H9 (cell line): ENCODE measurements at regions not wholly inside any gene's neighbourhood (a gene's known extent, or its start where the extent isn't known, plus 50 kb on each side); places are given as distances from the start of the nearest gene placed in this dataset.

Source experiments
- DNase-seq: peaks from one replicate; pipeline ENCODE4 v3.0.0-alpha.2; 2017
- H2AFZ ChIP-seq: one replicate; pipeline ENCODE4 v1.6.1; 2013; ENCODE audit warnings: mild to moderate bottlenecking, low read length, control low read depth, moderate library complexity
- H2AK5ac ChIP-seq: 2 replicates; pipeline ENCODE4 v1.6.1; 2013; ENCODE audit warnings: low read length, control low read depth, mixed read lengths; ENCODE audit not compliant: insufficient read length
- H2BK120ac ChIP-seq: one replicate; pipeline ENCODE4 v1.6.1; 2013; ENCODE audit warnings: low read depth, mild to moderate bottlenecking, low read length, control low read depth, inconsistent platforms; ENCODE audit not compliant: poor library complexity, severe bottlenecking
- H2BK12ac ChIP-seq: 2 replicates; pipeline ENCODE4 v1.6.1; 2013; ENCODE audit warnings: low read length, control low read depth, mixed read lengths, low read depth; ENCODE audit not compliant: insufficient read length
- H2BK15ac ChIP-seq: 2 replicates; pipeline ENCODE4 v1.6.1; 2013; ENCODE audit warnings: low read depth, low read length, control low read depth
- H2BK20ac ChIP-seq: one replicate; pipeline ENCODE4 v1.6.1; 2013; ENCODE audit warnings: low read depth, mild to moderate bottlenecking, low read length, control low read depth, inconsistent platforms; ENCODE audit not compliant: poor library complexity, severe bottlenecking
- H2BK5ac ChIP-seq: 2 replicates; pipeline ENCODE4 v1.6.1; 2013; ENCODE audit warnings: low read length, control low read depth, mixed read lengths; ENCODE audit not compliant: insufficient read length
- H3K14ac ChIP-seq: 2 replicates; pipeline ENCODE4 v1.6.1; 2013; ENCODE audit warnings: low read length, control low read depth; ENCODE audit not compliant: insufficient read depth
- H3K18ac ChIP-seq: 2 replicates; pipeline ENCODE4 v1.6.1; 2013; ENCODE audit warnings: low read depth, mild to moderate bottlenecking, mixed read lengths, low read length, control low read depth; ENCODE audit not compliant: insufficient read length
- H3K23ac ChIP-seq: 2 replicates; pipeline ENCODE4 v1.6.1; 2013; ENCODE audit warnings: low read length, control low read depth, mixed read lengths, low read depth; ENCODE audit not compliant: insufficient read length
- H3K23me2 ChIP-seq: 2 replicates; pipeline ENCODE4 v1.6.1; 2013; ENCODE audit warnings: low read depth, mild to moderate bottlenecking, mixed read lengths, low read length, control low read depth; ENCODE audit not compliant: insufficient read length, poor library complexity, severe bottlenecking
- H3K27ac ChIP-seq: 2 replicates; pipeline ENCODE4 v1.5.1; 2013; ENCODE audit warnings: low read length, control low read depth, mixed read lengths, low read depth; ENCODE audit not compliant: insufficient read length
- H3K27me3 ChIP-seq: 2 replicates; pipeline ENCODE4 v1.6.1; 2013; ENCODE audit warnings: low read length, control low read depth, inconsistent platforms; ENCODE audit not compliant: insufficient read depth
- H3K4ac ChIP-seq: 2 replicates; pipeline ENCODE4 v1.6.1; 2013; ENCODE audit warnings: low read depth, mild to moderate bottlenecking, control low read depth, inconsistent platforms, low read length, moderate library complexity
- H3K4me1 ChIP-seq: 2 replicates; pipeline ENCODE4 v1.6.1; 2013; ENCODE audit warnings: low read length, control low read depth, inconsistent platforms; ENCODE audit not compliant: insufficient read depth
- H3K4me2 ChIP-seq: 2 replicates; pipeline ENCODE4 v1.6.1; 2013; ENCODE audit warnings: low read length, control low read depth, mixed read lengths; ENCODE audit not compliant: insufficient read length, insufficient read depth
- H3K56ac ChIP-seq: 2 replicates; pipeline ENCODE4 v1.6.1; 2013; ENCODE audit warnings: low read depth, mild to moderate bottlenecking, mixed read lengths, low read length, control low read depth; ENCODE audit not compliant: insufficient read length
- H3K79me1 ChIP-seq: 2 replicates; pipeline ENCODE4 v1.6.1; 2013; ENCODE audit warnings: low read depth, mild to moderate bottlenecking, moderate library complexity, low read length, control low read depth, inconsistent platforms; ENCODE audit not compliant: insufficient read depth, poor library complexity, severe bottlenecking
- H3K79me2 ChIP-seq: 2 replicates; pipeline ENCODE4 v1.6.1; 2013; ENCODE audit warnings: low read length, control low read depth, inconsistent platforms; ENCODE audit not compliant: insufficient read depth
- H3K9ac ChIP-seq: 2 replicates; pipeline ENCODE4 v1.6.1; 2013; ENCODE audit warnings: low read length, control low read depth, mixed read lengths; ENCODE audit not compliant: insufficient read length; ENCODE audit errors: extremely low read depth
- H3K9me3 ChIP-seq: one replicate; pipeline ENCODE4 v1.6.1; 2013; ENCODE audit warnings: low read depth, low read length, inconsistent platforms; ENCODE audit not compliant: control insufficient read depth
- H3T11ph ChIP-seq: one replicate; pipeline ENCODE4 v1.6.1; 2013; ENCODE audit warnings: mild to moderate bottlenecking, low read length, control low read depth, inconsistent platforms
- H4K20me1 ChIP-seq: one replicate; pipeline ENCODE4 v1.6.1; 2013; ENCODE audit not compliant: control insufficient read depth, insufficient read length, insufficient read depth
- H4K5ac ChIP-seq: 2 replicates; pipeline ENCODE4 v1.6.1; 2013; ENCODE audit warnings: low read depth, mild to moderate bottlenecking, mixed read lengths, low read length, control low read depth; ENCODE audit not compliant: insufficient read length
- H4K8ac ChIP-seq: replicated peaks from 2 replicates; pipeline ENCODE4 v1.6.1; 2013; ENCODE audit warnings: low read length, control low read depth, mixed read lengths, low read depth; ENCODE audit not compliant: insufficient read length
- H4K91ac ChIP-seq: 2 replicates; pipeline ENCODE4 v1.6.1; 2013; ENCODE audit warnings: low read depth, mild to moderate bottlenecking, moderate library complexity, mixed read lengths, low read length, control low read depth; ENCODE audit not compliant: insufficient read length
- H3K27ac Mint-ChIP-seq, 3 experiments: 2 replicates in 2 of 3; 3 replicates in 1 of 3; pipeline ENCODE4 v1.8.0; 2020 to 2021; ENCODE audit warnings: mixed read lengths in 3 of 3, mild to moderate bottlenecking in 1 of 3, moderate library complexity in 1 of 3
- H3K27me3 Mint-ChIP-seq: 2 replicates; pipeline ENCODE4 v1.8.0; 2021; ENCODE audit warnings: low read depth, mild to moderate bottlenecking, moderate library complexity, mixed read lengths
- H3K36me3 Mint-ChIP-seq, 3 experiments: 2 replicates in 2 of 3; 3 replicates in 1 of 3; pipeline ENCODE4 v1.8.0; 2020 to 2021; ENCODE audit warnings: low read depth in 3 of 3, mixed read lengths in 3 of 3; ENCODE audit not compliant: insufficient read depth in 1 of 3
- H3K4me1 Mint-ChIP-seq, 2 experiments: 2 replicates each; pipeline ENCODE4 v1.8.0; 2020; ENCODE audit warnings: mixed read lengths in 2 of 2
- H3K4me3 Mint-ChIP-seq, 2 experiments: 2 replicates in 1 of 2; 3 replicates in 1 of 2; pipeline ENCODE4 v1.8.0; 2020 to 2021; ENCODE audit warnings: mild to moderate bottlenecking in 2 of 2, mixed read lengths in 2 of 2, moderate library complexity in 1 of 2
- H3K9me3 Mint-ChIP-seq, 2 experiments: 2 replicates in 1 of 2; 3 replicates in 1 of 2; pipeline ENCODE4 v1.8.0; 2020; ENCODE audit warnings: mild to moderate bottlenecking in 2 of 2, mixed read lengths in 2 of 2, moderate library complexity in 1 of 2
- WGBS: extraction: QIAGEN DNeasy Blood & Tissue Kit; methylation state at CpG from one replicate; pipeline ENCODE4 v1.1.7; 2013; ENCODE audit warnings: missing lambda C conversion rate, low lambda C conversion rate, mixed read lengths; ENCODE audit not compliant: insufficient read length; ENCODE audit errors: extremely low coverage; 5-methylcytosine and 5-hydroxymethylcytosine counted together
- TF ChIP-seq, protein P1 (sequence below): fragments of 200-600 bp; sonication (generic); conservative IDR thresholded peaks from 3 replicates; pipeline ENCODE4 v1.8.0; 2021; ENCODE audit warnings: antibody characterized with exemption, mild to moderate bottlenecking

DNA sequence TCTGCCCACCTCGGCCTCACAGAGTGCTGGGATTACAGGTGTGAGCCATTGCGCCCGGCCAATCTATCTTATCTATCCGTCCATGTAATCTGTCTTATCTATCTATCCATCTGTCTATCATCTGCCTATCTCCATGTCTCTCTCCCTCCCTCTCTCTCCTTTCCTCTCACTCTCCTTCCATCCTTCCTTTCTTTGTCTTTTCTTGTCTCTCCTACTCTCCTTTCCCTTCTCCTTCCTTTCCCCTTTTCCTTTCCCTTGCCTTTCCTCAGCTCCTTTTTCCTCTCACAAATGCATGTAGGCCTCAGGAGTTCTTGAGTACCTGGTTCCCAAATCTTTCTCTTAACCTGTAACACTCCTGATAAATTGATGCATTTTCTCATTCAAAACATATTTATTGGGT is 89.3 kb upstream of the WSCD2 start:
- Mint-ChIP-seq H3K4me1 (peaks cover 4% of the 10 kb centered on the region in 2 experiments), H3K4me3 (no peak overlapping the region), H3K9me3 (no peaks in the 10 kb centered on the region), H3K27ac (no peak overlapping the region), H3K27me3 (peaks cover 52% of the 10 kb centered on the region), H3K36me3 (no peaks in the 10 kb centered on the region)
- no peak overlapping the region for H3K56ac ChIP-seq
- no peak overlapping the region for H3K14ac ChIP-seq
- TF ChIP-seq, protein P1, sequence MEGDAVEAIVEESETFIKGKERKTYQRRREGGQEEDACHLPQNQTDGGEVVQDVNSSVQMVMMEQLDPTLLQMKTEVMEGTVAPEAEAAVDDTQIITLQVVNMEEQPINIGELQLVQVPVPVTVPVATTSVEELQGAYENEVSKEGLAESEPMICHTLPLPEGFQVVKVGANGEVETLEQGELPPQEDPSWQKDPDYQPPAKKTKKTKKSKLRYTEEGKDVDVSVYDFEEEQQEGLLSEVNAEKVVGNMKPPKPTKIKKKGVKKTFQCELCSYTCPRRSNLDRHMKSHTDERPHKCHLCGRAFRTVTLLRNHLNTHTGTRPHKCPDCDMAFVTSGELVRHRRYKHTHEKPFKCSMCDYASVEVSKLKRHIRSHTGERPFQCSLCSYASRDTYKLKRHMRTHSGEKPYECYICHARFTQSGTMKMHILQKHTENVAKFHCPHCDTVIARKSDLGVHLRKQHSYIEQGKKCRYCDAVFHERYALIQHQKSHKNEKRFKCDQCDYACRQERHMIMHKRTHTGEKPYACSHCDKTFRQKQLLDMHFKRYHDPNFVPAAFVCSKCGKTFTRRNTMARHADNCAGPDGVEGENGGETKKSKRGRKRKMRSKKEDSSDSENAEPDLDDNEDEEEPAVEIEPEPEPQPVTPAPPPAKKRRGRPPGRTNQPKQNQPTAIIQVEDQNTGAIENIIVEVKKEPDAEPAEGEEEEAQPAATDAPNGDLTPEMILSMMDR = no peak
- H4K20me1 ChIP-seq = no peaks in the 10 kb centered on the region
- H2BK5ac ChIP-seq = no peak overlapping the region
- H2BK120ac ChIP-seq = no peak overlapping the region
- H3K18ac ChIP-seq = no peak overlapping the region
- WGBS = no CpG with 5 or more reads among the region's 4 CpGs
- H3K23me2 ChIP-seq = no peaks in the 10 kb centered on the region
- H2AK5ac ChIP-seq = no peak overlapping the region
- no peaks in the 10 kb centered on the region for H3K79me2 ChIP-seq
- no peak overlapping the region for H2AFZ ChIP-seq
- H2BK12ac ChIP-seq = no peak overlapping the region
- H3K79me1 ChIP-seq = no peaks in the 10 kb centered on the region
- H3K9ac ChIP-seq = no peak overlapping the region
- H4K5ac ChIP-seq = no peak overlapping the region
- no peak overlapping the region for H4K91ac ChIP-seq
- no peak for DNase-seq
- H4K8ac ChIP-seq = no peak overlapping the region
- no peak overlapping the region for H3K27ac ChIP-seq
- H2BK15ac ChIP-seq = no peak overlapping the region
- no peak overlapping the region for H3K23ac ChIP-seq
- H2BK20ac ChIP-seq = no peak overlapping the region
- no peaks in the 10 kb centered on the region for H3K4me1 ChIP-seq
- H3K4ac ChIP-seq = no peak overlapping the region
- H3T11ph ChIP-seq = no peak overlapping the region
- H3K9me3 ChIP-seq = no peaks in the 10 kb centered on the region
- 0 out of 2 replicates have a peak, but pooled peaks cover 4% of the 10 kb centered on the region for H3K27me3 ChIP-seq
- H3K4me2 ChIP-seq = no peak overlapping the region
